ENCODE measurements at regions not wholly inside any gene's neighbourhood (a gene's known extent, or its start where the extent isn't known, plus 50 kb on each side); places are given as distances from the start of the nearest gene placed in this dataset.

- TF ChIP-seq CTCF (IDR thresholded peaks at IDR 0.05; ENCODE audit: insufficient read depth, low read depth, low read length) (no peak), EZH2 (IDR thresholded peaks at IDR 0.05; ENCODE audit: insufficient read depth, low read length) (no peak)
These were observed 339.9 kb upstream of the DPH6 start for GRCh38 chr15:35885870-35886269.

Data from astrocyte (in vitro differentiated cells and primary cell).